CD8-positive, alpha-beta memory T cell (primary cell): ENCODE measurements at regions not wholly inside any gene's neighbourhood (a gene's known extent, or its start where the extent isn't known, plus 50 kb on each side); places are given as distances from the start of the nearest gene placed in this dataset.
A peak's percentile ranks its signal among the peaks of the same experiment; 100 is the strongest.

ENCODE experiments used
- CTCF ChIA-PET: fragments of 350-600 bp; sonication (Branson Sonifier 250); formaldehyde crosslinking; loops from one replicate; lab custom pipeline; 2021; ENCODE audit warnings: antibody characterized with exemption; lab: Charles Lee
- POLR2A ChIA-PET: fragments of 350-600 bp; sonication (Branson Sonifier 250); formaldehyde crosslinking; loops from one replicate; lab custom pipeline; 2021; ENCODE audit warnings: antibody characterized with exemption; lab: Charles Lee
- DNase-seq, 5 donors: peaks; one replicate each; pipeline versions ENCODE4 v3.0.0 to v3.0.0-alpha.2; 2020 to 2022; ENCODE audit warnings: mixed read lengths in 1 of 5
- H3K27ac ChIP-seq: one replicate; pipeline ENCODE4 v1.7.0; 2013; ENCODE audit warnings: low read depth, mild to moderate bottlenecking, low read length, moderate library complexity
- H3K27me3 ChIP-seq: 2 replicates; pipeline ENCODE4 v1.7.0; 2013; ENCODE audit warnings: low read length, mild to moderate bottlenecking; ENCODE audit not compliant: insufficient read depth, poor library complexity, severe bottlenecking
- H3K36me3 ChIP-seq: 2 replicates; pipeline ENCODE4 v1.7.0; 2013; ENCODE audit warnings: mild to moderate bottlenecking, low read length, moderate library complexity; ENCODE audit not compliant: insufficient read depth
- H3K4me1 ChIP-seq: 2 replicates; pipeline ENCODE4 v1.7.0; 2013; ENCODE audit warnings: mild to moderate bottlenecking, low read length, moderate library complexity; ENCODE audit not compliant: insufficient read depth
- H3K4me3 ChIP-seq: 2 replicates; pipeline ENCODE4 v1.7.0; 2013; ENCODE audit warnings: mild to moderate bottlenecking, low read length
- H3K9me3 ChIP-seq: 2 replicates; pipeline ENCODE4 v1.7.0; 2013; ENCODE audit warnings: mild to moderate bottlenecking, low read length
- H3K27ac Mint-ChIP-seq, 8 donors: one replicate each; pipeline ENCODE4 v1.8.0; 2020 to 2021; ENCODE audit warnings: mixed read lengths in 8 of 8, mild to moderate bottlenecking in 6 of 8, inconsistent platforms in 3 of 8, moderate library complexity in 3 of 8
- H3K27me3 Mint-ChIP-seq, 2 donors: one replicate each; pipeline ENCODE4 v1.8.0; 2020 to 2021; ENCODE audit warnings: mixed read lengths in 2 of 2, mild to moderate bottlenecking in 1 of 2, moderate library complexity in 1 of 2
- H3K36me3 Mint-ChIP-seq, 3 donors: one replicate each; pipeline ENCODE4 v1.8.0; 2020 to 2021; ENCODE audit warnings: mixed read lengths in 3 of 3, inconsistent platforms in 1 of 3, mild to moderate bottlenecking in 1 of 3
- H3K4me1 Mint-ChIP-seq, 3 donors: one replicate each; pipeline ENCODE4 v1.8.0; 2020 to 2021; ENCODE audit warnings: mixed read lengths in 3 of 3, inconsistent platforms in 1 of 3, mild to moderate bottlenecking in 1 of 3
- H3K4me3 Mint-ChIP-seq, 7 donors: one replicate each; pipeline ENCODE4 v1.8.0; 2020 to 2021; ENCODE audit warnings: mixed read lengths in 7 of 7, mild to moderate bottlenecking in 6 of 7, moderate library complexity in 4 of 7, inconsistent platforms in 2 of 7
- H3K9me3 Mint-ChIP-seq, 5 donors: one replicate each; pipeline ENCODE4 v1.8.0; 2020 to 2022; ENCODE audit warnings: mixed read lengths in 5 of 5, mild to moderate bottlenecking in 3 of 5, moderate library complexity in 2 of 5, inconsistent platforms in 1 of 5

DNA sequence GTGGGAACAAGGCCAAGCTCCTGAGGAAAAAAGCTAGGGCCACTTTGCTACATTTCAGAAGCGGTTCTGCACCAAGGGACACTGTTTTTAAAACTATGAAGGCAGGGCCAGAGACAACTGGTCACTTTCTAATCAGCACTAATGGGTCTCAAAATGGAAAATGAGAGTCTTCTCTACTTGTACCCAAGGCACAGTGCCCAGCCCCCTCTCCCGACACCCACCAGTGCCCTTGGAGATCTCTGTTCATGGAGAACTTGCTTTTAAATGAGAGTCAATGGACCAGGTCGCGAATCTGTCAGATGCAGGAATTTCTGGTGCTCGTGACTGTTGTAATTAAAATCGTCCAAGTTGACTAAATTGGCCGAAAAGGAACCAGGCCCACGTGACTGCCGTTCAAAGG is 591.6 kb downstream of the BCOR start:
- Mint-ChIP-seq H3K9me3 (peaks cover 5 to 15% (median 9%) of the 10 kb centered on the region in 5 donors), H3K36me3 (peaks cover 0 to 6% (median 0%) of the 10 kb centered on the region in 3 donors), H3K27ac (no peak overlapping the region), H3K4me3 (no peak overlapping the region), H3K4me1 (peaks cover 2 to 9% (median 5%) of the 10 kb centered on the region in 3 donors), H3K27me3 (peaks cover 0 to 3% of the 10 kb centered on the region in 2 donors)
- Histone ChIP-seq H3K27ac (no peak overlapping the region), H3K36me3 (no peaks in the 10 kb centered on the region), H3K9me3 (no peaks in the 10 kb centered on the region), H3K4me1 (peaks cover 4% of the 10 kb centered on the region), H3K27me3 (no peaks in the 10 kb centered on the region), H3K4me3 (no peak overlapping the region)
- no peak for DNase-seq
- CTCF ChIA-PET: no interaction called here
- POLR2A ChIA-PET: no interaction called here

DNA sequence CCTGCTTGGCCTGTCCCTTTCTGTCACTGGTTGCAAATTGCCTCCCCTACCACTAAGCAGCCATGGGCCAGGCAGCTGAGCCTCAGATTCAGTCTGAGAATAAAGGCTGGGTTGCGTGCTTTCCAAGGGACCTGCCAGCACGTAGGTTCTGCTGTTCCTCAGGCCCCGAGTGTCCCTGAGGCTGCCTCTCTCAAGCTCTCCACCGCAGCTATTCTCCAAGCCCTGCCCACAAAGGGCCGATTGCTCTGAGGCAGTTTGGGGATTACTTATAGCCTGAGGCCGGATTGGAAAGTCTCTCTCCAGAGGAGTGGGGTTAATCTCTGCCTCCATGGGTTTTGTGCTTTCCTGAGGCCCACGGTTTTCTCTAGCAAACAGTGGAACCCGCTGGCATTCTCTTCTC is 590.7 kb downstream of the BCOR start:
- CTCF ChIA-PET: no interaction called here
- peaks cover 0 to 6% (median 0%) of the 10 kb centered on the region in 3 donors for H3K36me3 Mint-ChIP-seq

DNA sequence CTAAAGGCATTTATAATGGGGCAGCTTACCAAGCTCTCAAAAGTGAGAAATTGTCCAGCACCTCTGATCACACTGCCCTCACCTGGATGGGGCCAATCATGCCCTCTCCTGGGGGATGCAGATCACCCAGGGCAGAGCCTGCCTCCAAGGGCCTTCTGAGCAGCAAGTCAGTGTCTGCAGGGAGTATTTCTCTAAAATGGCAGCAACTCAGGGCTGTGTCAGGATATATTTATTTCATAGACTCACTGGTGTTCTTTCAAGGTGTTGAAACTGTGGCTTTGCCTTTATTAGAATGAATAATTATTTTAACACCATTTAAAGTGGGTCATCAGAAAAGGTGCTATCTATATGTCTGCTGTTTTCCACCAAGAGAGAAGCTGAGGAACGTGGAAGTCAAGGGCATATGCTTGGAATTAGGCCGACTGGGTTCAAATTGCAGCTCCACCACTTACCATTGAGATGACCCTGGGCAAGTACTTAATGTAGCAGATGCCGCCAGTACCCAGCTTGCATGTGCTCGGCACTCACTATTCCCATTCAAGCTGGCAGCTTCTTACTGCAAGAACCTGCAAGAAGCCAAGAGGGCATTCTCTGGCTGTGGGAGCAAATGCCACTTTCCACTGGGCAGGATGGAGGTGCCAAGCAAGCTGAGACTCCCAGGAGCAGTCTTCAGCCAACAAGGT is 590.0 kb downstream of the BCOR start:
- H3K9me3 Mint-ChIP-seq: peaks cover 5 to 15% (median 9%) of the 10 kb centered on the region in 5 donors
- DNase-seq: no peak
- Histone ChIP-seq H3K9me3 (no peaks in the 10 kb centered on the region), H3K4me1 (peaks cover 4% of the 10 kb centered on the region), H3K36me3 (no peaks in the 10 kb centered on the region), H3K4me3 (no peak overlapping the region), H3K27ac (no peak overlapping the region), H3K27me3 (no peaks in the 10 kb centered on the region)
- ChIA-PET POLR2A (no interaction called here), CTCF (no interaction called here)
- H3K27ac Mint-ChIP-seq: no peak overlapping the region
- H3K4me1 Mint-ChIP-seq: peaks cover 2 to 9% (median 5%) of the 10 kb centered on the region in 3 donors
- H3K4me3 Mint-ChIP-seq: no peak overlapping the region
- peaks cover 0 to 5% of the 10 kb centered on the region in 2 donors for H3K27me3 Mint-ChIP-seq
- H3K36me3 Mint-ChIP-seq: peaks cover 0 to 6% (median 0%) of the 10 kb centered on the region in 3 donors

More for the DNA sequence above, 590.7 kb downstream of the BCOR start:
- POLR2A ChIA-PET: no interaction called here
- no peaks in the 10 kb centered on the region for H3K27me3 Mint-ChIP-seq
- Histone ChIP-seq H3K4me3 (no peak overlapping the region), H3K27me3 (no peaks in the 10 kb centered on the region), H3K4me1 (peaks cover 4% of the 10 kb centered on the region), H3K9me3 (no peaks in the 10 kb centered on the region), H3K36me3 (no peaks in the 10 kb centered on the region), H3K27ac (no peak overlapping the region)
- DNase-seq: no peak
- no peak overlapping the region for H3K27ac Mint-ChIP-seq
- peaks cover 5 to 15% (median 9%) of the 10 kb centered on the region in 5 donors for H3K9me3 Mint-ChIP-seq
- no peak overlapping the region for H3K4me3 Mint-ChIP-seq
- peaks cover 2 to 9% (median 5%) of the 10 kb centered on the region in 3 donors for H3K4me1 Mint-ChIP-seq

DNA sequence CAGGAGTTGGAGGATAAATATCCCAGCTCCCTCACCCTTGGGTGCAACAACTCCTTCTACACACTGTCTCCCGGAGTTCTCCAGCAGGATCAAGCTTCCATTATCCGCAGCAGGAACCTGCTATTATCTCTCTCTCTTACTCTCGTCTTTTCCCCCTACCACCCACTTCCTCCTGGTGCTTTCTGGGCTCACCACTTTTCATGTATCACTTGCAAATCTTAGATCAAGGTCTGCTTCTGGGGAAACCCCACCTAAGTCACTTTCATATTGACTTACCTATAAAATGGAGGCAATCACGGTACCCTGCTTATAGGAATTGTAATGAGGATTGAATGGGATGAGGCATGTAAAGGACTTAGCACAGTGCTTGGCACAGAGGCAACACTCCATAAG is 589.5 kb downstream of the BCOR start:
- H3K9me3 Mint-ChIP-seq: peaks cover 5 to 15% (median 9%) of the 10 kb centered on the region in 5 donors
- peaks cover 0 to 6% (median 0%) of the 10 kb centered on the region in 3 donors for H3K36me3 Mint-ChIP-seq
- Histone ChIP-seq H3K36me3 (no peaks in the 10 kb centered on the region), H3K27me3 (no peaks in the 10 kb centered on the region), H3K27ac (no peak overlapping the region), H3K4me3 (no peak overlapping the region), H3K9me3 (no peaks in the 10 kb centered on the region), H3K4me1 (peaks cover 4% of the 10 kb centered on the region)
- ChIA-PET POLR2A (no interaction called here), CTCF (no interaction called here)
- no peak overlapping the region for H3K27ac Mint-ChIP-seq
- no peak overlapping the region for H3K4me3 Mint-ChIP-seq
- peak in 1 of 5 donors; percentile 27 for DNase-seq
- H3K4me1 Mint-ChIP-seq: peaks cover 2 to 9% (median 5%) of the 10 kb centered on the region in 3 donors
- H3K27me3 Mint-ChIP-seq: peaks cover 0 to 9% of the 10 kb centered on the region in 2 donors

DNA sequence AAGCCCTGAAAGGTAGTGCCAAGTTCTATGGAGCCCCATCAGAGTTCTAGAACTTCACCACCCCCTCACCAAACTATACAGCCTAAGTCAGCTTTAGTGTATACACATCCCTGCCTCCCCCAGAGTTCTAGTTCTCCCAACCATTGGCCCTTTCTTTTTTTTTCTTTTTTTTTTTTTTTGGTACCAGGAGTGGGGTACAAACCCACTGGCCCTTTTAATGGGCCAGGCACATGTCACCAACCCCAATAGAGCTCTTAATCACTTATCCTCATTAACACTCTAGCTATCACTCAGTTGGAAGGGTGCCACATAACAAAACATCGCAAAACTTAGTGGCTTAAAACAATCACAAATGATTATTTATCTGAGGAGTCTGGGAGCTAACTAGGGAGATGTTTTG is 588.6 kb downstream of the BCOR start:
- Histone ChIP-seq H3K36me3 (no peaks in the 10 kb centered on the region), H3K9me3 (no peaks in the 10 kb centered on the region), H3K4me1 (peaks cover 4% of the 10 kb centered on the region), H3K27me3 (no peaks in the 10 kb centered on the region), H3K27ac (no peak overlapping the region), H3K4me3 (no peak overlapping the region)
- ChIA-PET CTCF (no interaction called here), POLR2A (no interaction called here)
- H3K36me3 Mint-ChIP-seq: peaks cover 0 to 6% (median 0%) of the 10 kb centered on the region in 3 donors
- no peak for DNase-seq
- H3K9me3 Mint-ChIP-seq: peaks cover 5 to 15% (median 9%) of the 10 kb centered on the region in 5 donors
- H3K27ac Mint-ChIP-seq: no peak overlapping the region
- peak overlapping the region in 1 of 7 donors; percentile 33 for H3K4me3 Mint-ChIP-seq
- H3K4me1 Mint-ChIP-seq: peaks cover 2 to 9% (median 5%) of the 10 kb centered on the region in 3 donors
- peaks cover 0 to 12% of the 10 kb centered on the region in 2 donors for H3K27me3 Mint-ChIP-seq

DNA sequence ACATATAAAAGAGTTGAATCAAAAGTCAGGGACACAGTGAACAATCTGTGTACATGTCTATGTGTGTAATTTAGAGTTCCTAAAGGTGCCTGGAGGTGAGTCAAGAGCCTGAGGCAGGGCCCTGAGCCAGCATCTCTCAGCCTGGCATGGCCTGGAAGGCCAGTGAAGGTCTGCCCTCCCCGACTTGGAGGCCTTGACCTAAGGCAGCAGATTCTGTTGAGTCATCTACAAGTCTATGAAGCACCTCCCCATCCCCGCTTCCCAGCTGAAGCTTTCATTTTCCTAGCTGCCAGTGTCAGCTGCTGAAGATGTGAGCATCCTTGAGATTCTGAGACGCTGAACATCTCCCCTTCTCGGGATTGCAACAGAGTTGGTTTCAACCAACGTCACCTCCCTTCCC is 583.9 kb downstream of the BCOR start:
- CTCF ChIA-PET: no interaction called here
- H3K9me3 ChIP-seq: no peaks in the 10 kb centered on the region
- H3K4me3 Mint-ChIP-seq: no peak overlapping the region
- DNase-seq: no peak
- H3K36me3 ChIP-seq: no peaks in the 10 kb centered on the region
- no peak overlapping the region for H3K27ac ChIP-seq
- peaks cover 0 to 6% (median 0%) of the 10 kb centered on the region in 3 donors for H3K36me3 Mint-ChIP-seq
- POLR2A ChIA-PET: no interaction called here
- H3K4me1 ChIP-seq: no peaks in the 10 kb centered on the region
- H3K4me3 ChIP-seq: no peak overlapping the region
- H3K27me3 Mint-ChIP-seq: peaks cover 0 to 22% of the 10 kb centered on the region in 2 donors
- peaks cover 5 to 13% (median 9%) of the 10 kb centered on the region in 5 donors for H3K9me3 Mint-ChIP-seq
- H3K4me1 Mint-ChIP-seq: peaks cover 0 to under 1% (median 0%) of the 10 kb centered on the region in 3 donors
- H3K27ac Mint-ChIP-seq: no peak overlapping the region
- H3K27me3 ChIP-seq: no peaks in the 10 kb centered on the region

DNA sequence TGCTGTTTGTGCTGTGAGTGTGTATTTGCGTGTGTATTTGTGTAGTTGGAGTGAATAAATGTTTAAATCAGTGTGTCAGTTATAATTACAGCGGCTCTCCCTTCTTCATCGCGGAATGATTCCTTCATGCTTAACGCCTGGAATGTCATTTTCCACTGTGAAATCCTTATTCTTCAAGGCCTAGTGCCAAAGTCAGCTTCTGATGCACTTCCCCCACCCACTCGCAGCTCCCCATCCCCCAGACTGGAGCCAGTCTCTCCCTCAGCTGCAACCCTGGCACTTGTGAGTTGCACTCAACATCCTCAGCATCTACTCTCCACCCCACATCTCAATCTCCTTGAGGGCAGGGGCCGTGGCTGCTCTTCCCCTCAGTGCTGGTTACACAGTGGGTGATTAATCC is 583.0 kb downstream of the BCOR start:
- H3K27me3 ChIP-seq: no peaks in the 10 kb centered on the region
- Mint-ChIP-seq H3K4me1 (no peaks in the 10 kb centered on the region), H3K27me3 (peaks cover 0 to 22% of the 10 kb centered on the region in 2 donors), H3K36me3 (no peaks in the 10 kb centered on the region), H3K9me3 (peaks cover 0 to 6% (median under 1%) of the 10 kb centered on the region in 5 donors), H3K4me3 (no peak overlapping the region), H3K27ac (no peak overlapping the region)
- H3K4me3 ChIP-seq: no peak overlapping the region
- no peaks in the 10 kb centered on the region for H3K9me3 ChIP-seq
- CTCF ChIA-PET: no interaction called here
- H3K36me3 ChIP-seq: no peaks in the 10 kb centered on the region
- H3K4me1 ChIP-seq: no peaks in the 10 kb centered on the region
- POLR2A ChIA-PET: no interaction called here
- DNase-seq: no peak
- H3K27ac ChIP-seq: no peak overlapping the region

DNA sequence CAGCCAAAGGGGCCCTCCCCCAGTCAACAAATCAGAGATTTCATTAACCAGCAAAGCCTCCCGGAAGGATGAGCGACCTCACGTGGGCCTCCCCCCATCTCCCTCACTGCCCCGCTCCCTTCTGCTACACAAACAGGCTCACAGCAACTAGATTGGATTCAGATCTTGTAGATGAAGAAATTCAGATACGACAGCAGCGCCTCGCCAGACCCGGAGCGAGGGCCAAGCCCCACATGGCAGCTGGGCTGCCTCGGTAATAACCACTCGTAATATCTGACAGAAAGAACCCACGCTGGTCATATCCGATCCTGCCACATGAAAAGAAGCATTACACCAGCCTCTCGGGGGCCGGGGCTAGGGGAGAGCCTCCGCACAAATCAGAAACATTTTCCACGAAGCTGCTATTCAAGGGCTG is 581.3 kb downstream of the BCOR start:
- Histone ChIP-seq H3K36me3 (no peaks in the 10 kb centered on the region), H3K27me3 (no peaks in the 10 kb centered on the region), H3K27ac (no peak overlapping the region), H3K9me3 (no peaks in the 10 kb centered on the region), H3K4me3 (no peak overlapping the region), H3K4me1 (no peaks in the 10 kb centered on the region)
- Mint-ChIP-seq H3K4me3 (no peak overlapping the region), H3K27ac (no peak overlapping the region), H3K27me3 (peaks cover 3 to 24% of the 10 kb centered on the region in 2 donors), H3K9me3 (no peaks in the 10 kb centered on the region), H3K36me3 (no peaks in the 10 kb centered on the region), H3K4me1 (no peaks in the 10 kb centered on the region)
- ChIA-PET CTCF (no interaction called here), POLR2A (no interaction called here)
- no peak for DNase-seq
